EL (cell line): ENCODE measurements at regions not wholly inside any gene's neighbourhood (a gene's known extent, or its start where the extent isn't known, plus 50 kb on each side); places are given as distances from the start of the nearest gene placed in this dataset.
"Not testable (repeated sequence)": the region's sequence is repeated elsewhere in the genome, so short reads cannot be mapped to it uniquely, and the experiment has no call there.

Experiments used
- DNase-seq: peaks from one replicate; pipeline ENCODE4 v3.0.0-alpha.2; 2016

GRCh38 chr2:48045613-48046012 is 139.3 kb upstream of the FBXO11 start:
- DNase-seq: no peak

DNA sequence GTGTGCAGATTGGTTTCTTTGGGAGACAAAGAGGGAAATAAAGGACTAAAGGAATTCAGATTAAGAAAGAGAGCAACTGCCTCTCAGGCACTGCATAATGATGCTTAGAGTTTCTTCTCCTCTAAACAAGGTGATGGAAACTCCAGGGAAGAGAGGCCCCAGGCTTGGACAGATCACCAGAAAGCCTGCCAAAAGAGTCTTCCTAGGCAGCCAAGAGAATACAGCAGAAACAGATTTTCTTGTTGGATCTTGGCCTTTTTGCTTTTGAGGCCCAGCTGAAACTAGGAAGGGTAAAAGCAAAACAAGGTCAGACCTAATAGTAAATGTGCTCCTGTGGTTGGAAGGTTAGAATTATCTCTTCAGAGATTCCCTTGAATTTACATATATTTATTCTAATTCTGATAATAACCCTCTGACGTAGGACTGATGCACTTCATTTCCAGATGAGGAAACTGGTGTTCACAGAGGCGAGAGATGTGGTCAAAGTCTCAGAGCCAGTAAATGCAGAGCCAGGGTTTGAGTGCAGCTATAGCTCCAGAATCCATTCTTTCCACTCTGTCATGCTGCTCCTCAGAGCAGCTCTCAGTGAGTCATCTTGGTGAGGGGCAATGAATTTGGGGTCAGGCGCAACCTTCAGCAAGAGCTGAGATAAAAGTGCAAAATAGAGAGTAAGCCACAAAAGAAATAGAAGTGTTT is 142.3 kb upstream of the FBXO11 start:
- no peak for DNase-seq

GRCh38 chr2:48049371-48049770 is 143.1 kb upstream of the FBXO11 start:
- DNase-seq: no peak

DNA sequence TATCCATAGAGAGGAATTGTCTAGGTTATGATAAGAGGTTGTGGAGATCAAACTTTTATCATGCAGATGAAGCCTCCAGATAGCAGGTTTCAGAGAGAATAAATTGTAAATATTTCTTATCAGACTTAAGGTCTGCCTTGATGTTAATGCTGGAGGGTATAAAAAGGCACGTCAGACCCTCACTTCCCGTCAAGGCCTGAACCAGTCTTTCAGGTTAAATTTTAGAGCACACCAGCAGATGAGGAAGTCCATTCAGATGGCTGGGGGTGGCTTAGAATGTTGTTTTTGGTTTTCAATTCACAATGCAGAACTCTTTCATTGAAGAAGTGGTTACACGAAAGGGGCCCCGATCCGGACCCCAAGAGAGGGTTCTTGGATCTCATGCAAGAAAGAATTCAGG is 144.4 kb upstream of the FBXO11 start:
- no peak for DNase-seq

DNA sequence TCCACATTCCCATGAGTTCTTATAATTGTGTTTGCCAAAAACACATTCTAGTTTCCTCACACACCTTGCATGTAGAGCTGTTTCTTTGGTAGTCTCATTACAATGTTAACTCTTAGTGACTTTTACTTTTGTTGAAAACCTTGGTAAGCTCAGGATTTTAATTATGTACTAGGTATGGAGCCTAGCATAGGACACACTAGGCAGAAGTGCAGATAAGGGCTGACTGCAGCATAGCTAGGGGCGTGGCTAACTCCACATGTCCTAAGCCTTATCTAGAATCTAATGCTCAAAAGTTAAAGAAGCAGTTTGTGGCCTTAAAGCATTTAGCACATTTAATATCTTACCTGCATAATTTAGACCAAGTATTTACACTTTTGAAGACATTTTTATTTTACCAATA is 153.7 kb upstream of the FBXO11 start:
- DNase-seq: no peak

GRCh38 chr2:48061656-48062055 is 155.4 kb upstream of the FBXO11 start:
- DNase-seq: not testable (repeated sequence)

- no peak for DNase-seq
Observed at GRCh38 chr2:48065096-48065495, 158.8 kb upstream of the FBXO11 start.

- DNase-seq: no peak
Observed at GRCh38 chr2:48066000-48066399, 159.7 kb upstream of the FBXO11 start.

- DNase-seq: no peak
Observed at GRCh38 chr2:48069769-48070168, 163.5 kb upstream of the FBXO11 start.

DNA sequence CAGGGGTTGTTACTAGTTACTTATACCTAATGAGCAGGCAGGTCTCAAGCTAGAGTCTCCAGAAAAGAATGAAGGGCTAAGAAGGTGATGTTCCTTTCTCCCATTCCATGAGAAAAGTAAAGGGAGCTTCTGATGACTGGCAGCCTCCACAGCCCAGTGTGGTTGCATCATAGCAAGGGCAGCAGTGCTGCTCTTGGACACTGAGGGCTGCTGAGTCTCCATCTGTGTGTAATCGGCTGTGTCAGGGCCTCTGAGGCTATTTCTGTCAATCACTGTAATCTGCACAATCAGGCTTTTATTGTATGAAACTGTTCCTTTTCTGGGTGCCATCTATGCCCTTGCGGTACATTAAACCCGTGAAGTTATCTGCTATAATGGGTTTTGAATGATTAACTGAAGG is 164.1 kb upstream of the FBXO11 start:
- no peak for DNase-seq

GRCh38 chr2:48072583-48072982 is 166.3 kb upstream of the FBXO11 start:
- DNase-seq: no peak

DNA sequence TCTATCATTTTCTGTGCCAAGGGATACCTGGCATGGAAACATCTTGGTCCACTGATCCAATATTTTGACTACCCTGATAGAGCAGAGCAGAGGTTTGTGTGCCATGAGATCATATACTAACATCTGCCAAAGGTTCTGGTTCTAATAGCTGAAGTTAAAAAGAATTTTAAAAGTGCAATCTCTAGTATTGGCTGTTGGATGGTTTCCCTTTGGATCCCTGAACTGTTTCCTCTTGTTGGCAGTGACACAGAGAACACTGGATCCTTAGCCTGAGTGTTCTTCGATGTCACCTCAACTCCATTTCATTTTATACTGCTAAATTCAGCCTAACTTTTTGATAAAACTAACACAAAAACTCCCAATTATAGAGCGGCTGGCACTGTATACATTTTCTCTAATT is 169.3 kb upstream of the FBXO11 start:
- DNase-seq: no peak

GRCh38 chr2:48080534-48081316 is 174.4 kb upstream of the FBXO11 start:
- DNase-seq: no peak

DNA sequence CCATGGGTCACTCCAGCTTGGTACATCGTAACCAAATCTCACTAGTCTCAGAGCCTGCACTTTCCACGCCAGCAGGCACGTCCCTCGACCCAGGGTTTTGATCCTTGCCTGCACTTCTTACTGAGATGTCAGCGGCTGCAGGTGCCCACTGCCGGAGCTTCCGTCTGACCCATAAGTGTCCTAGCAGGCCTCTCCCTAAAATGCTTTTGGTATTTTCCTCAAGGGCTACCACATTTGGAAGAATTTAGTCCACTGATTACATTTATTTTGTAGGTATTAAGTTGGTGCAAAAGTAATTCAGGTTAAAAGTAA is 175.0 kb upstream of the FBXO11 start:
- DNase-seq: no peak

DNA sequence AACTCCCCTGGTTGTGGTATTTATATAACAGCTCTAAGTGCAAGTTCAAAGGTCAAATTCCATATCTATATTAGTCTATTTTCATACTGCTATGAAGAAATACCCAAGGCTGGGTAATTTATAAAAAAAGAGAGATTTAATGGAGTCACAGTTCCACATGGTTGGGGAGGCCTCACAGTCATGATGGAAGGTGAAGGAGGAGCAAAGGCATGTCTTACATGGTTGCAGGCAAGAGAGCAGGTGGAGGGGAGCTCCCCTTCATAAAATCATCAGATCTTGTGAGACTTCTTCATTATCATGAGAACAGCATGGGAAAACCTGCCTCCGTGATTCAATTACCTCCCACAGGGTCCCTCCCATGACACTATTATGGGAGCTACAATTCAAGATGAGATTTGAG is 179.6 kb upstream of the FBXO11 start:
- no peak for DNase-seq

DNA sequence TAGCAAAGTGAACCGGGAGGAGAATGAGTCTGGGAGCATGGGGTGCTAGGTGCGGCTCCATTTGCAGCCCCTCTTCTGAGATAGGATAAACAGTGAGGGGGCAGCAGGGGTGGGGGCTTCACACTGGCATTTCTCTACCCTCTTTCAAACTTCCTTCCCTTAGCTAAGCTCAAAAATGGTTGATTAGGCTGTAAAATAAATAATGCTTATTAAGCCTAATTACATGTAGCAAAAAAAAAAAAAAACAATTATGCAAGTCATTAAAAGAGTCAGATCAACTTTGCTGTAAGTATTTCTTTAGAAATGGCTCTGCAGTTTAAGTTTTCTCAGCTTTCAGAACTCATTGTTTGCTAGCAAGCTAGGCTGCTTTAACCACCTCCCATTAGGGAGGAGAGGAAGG is 182.7 kb upstream of the FBXO11 start:
- DNase-seq: no peak

DNA sequence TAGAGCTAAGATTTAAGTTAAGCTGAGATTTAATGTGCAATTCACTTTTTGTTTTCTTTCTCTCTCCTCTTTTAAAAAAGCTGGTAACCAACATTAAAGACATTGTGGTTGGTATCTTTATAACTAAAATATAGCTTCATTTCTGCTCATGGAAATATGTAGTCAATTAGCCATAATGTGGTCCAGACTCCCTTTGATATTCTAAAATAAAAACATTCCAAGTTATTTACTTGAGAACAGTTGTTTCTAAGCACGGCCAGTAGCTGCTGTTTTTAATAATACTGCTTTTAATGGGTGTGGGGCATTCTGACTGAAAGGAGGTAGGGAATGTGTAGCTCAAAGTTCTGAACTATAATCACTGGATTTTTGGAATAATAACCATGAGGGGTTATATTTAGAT is 183.3 kb upstream of the FBXO11 start:
- DNase-seq: no peak

- DNase-seq: peak; percentile 10
Observed at GRCh38 chr2:48092846-48093803, 186.8 kb upstream of the FBXO11 start.

DNA sequence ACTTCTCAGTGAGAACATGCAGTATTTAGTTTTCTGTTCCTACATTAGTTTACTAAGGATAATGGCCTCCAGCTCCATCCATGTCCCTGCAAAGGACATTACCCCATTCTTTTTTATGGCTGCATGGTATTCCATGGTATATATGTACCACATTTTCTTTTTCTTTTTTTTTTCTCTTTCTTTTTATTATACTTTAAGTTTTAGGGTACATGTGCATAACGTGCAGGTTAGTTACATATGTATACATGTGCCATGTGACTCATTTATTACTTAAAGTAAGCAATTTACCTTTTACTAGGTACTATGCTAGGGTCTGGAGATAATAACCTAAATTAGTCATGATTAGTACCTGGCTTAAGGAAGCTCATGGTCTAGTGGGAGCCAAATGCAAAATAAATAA is 190.5 kb upstream of the FBXO11 start:
- not testable (repeated sequence) for DNase-seq

GRCh38 chr2:48098539-48098938 is 192.2 kb upstream of the FBXO11 start:
- DNase-seq: no peak

DNA sequence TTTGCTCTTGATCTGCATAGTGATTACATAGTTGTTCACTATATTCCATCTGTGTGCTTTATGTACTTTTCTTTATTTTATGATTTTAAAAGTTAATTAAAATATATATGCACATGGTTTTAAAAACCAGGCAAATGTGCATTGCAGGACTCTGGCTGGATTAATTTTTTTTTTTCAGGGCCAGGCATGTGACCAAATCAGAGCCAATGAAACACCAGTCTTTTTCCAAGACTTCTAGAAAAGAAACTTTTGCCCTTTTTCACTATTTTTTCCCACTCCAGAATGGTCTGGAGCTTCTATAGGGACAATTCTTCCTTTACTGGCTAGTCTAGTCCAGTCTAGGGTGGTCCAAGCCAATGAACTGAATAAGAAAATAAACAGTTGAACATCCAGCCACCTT is 198.1 kb upstream of the FBXO11 start:
- DNase-seq: no peak

GRCh38 chr2:48105848-48106247 is 199.6 kb upstream of the FBXO11 start:
- no peak for DNase-seq

- peak; percentile 95 for DNase-seq
Observed at GRCh38 chr2:48107326-48107925, 201.1 kb upstream of the FBXO11 start.
